Activated T-helper 17 cell treated with anti-CD3 and anti-CD28 coated beads, Interleukin-2, amount 50 U/mL, for 72 hours (primary cell): ENCODE measurements at regions not wholly inside any gene's neighbourhood (a gene's known extent, or its start where the extent isn't known, plus 50 kb on each side); places are given as distances from the start of the nearest gene placed in this dataset.

Experiments
- ATAC-seq: fragments of 150-1000 bp; cut with Tn5 transposase; replicated peaks from 2 replicates; pipeline ENCODE4 v1.10.0; 2021; ENCODE audit warnings: mild to moderate bottlenecking, moderate library complexity
- H3K27ac Mint-ChIP-seq: one replicate; pipeline ENCODE4 v1.8.0; 2022; ENCODE audit warnings: mixed read lengths
- H3K27me3 Mint-ChIP-seq: one replicate; pipeline ENCODE4 v1.8.0; 2022; ENCODE audit warnings: mixed read lengths
- H3K36me3 Mint-ChIP-seq: one replicate; pipeline ENCODE4 v1.8.0; 2022; ENCODE audit warnings: low read depth, mild to moderate bottlenecking, mixed read lengths
- H3K4me1 Mint-ChIP-seq: one replicate; pipeline ENCODE4 v1.8.0; 2022; ENCODE audit warnings: mixed read lengths
- H3K4me3 Mint-ChIP-seq: one replicate; pipeline ENCODE4 v1.8.0; 2022; ENCODE audit warnings: mild to moderate bottlenecking, mixed read lengths
- H3K9me3 Mint-ChIP-seq: one replicate; pipeline ENCODE4 v1.8.0; 2022; ENCODE audit warnings: mixed read lengths

- no peak overlapping the region for H3K27ac Mint-ChIP-seq
- no peaks in the 10 kb centered on the region for H3K9me3 Mint-ChIP-seq
- no peaks in the 10 kb centered on the region for H3K27me3 Mint-ChIP-seq
- H3K36me3 Mint-ChIP-seq = no peaks in the 10 kb centered on the region
- ATAC-seq = no peak
- H3K4me1 Mint-ChIP-seq = no peaks in the 10 kb centered on the region
- H3K4me3 Mint-ChIP-seq = no peak overlapping the region
These were observed 141.1 kb upstream of the IRF2BP2 start for GRCh38 chr1:234750922-234751627.

DNA sequence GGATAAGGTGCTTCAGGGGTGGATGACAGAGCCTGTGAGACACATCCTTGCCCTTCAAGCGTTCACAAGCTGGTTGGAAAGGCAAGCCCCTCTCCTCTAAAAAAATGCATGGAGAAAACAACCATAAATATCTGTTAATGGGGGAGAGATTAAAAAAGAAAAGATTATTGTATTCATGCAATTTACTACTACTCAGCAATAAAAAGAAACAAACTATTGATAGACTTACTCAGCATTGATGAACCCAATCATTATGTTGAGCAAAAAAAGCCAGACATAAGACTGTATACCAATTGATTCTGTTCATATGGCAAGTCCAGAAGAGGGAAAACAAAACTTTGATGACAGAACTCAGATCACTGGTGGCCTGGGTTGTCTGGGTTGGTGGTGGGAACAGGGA, 138.7 kb upstream of the IRF2BP2 start:
- Mint-ChIP-seq H3K27me3 (no peaks in the 10 kb centered on the region), H3K4me3 (no peak overlapping the region), H3K4me1 (no peaks in the 10 kb centered on the region), H3K36me3 (no peaks in the 10 kb centered on the region), H3K9me3 (no peaks in the 10 kb centered on the region), H3K27ac (no peak overlapping the region)
- ATAC-seq = no peak

GRCh38 chr1:234748066-234748465, 138.1 kb upstream of the IRF2BP2 start:
- no peak for ATAC-seq
- Mint-ChIP-seq H3K4me3 (no peak overlapping the region), H3K27ac (no peak overlapping the region), H3K27me3 (no peaks in the 10 kb centered on the region), H3K4me1 (no peaks in the 10 kb centered on the region), H3K36me3 (no peaks in the 10 kb centered on the region), H3K9me3 (no peaks in the 10 kb centered on the region)

DNA sequence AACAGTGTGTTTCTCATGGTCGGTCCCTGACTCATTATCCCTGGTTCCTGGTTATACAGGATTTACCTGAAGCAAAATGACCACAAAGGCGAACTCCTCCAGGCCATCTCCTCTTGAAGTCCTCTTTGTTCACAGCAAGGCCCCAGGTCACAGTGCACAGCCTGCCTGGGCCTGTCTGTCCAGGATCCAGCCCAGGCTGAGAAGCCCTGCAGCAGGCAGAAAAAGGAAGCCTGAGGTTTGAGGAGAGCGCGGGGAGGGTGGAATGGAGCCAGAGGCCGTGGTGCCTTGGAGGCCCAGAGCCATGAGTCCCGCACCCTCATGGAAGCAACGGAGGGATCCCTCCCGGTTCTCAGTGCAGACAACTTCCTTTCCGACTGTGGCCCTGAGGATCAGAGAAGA, 136.8 kb upstream of the IRF2BP2 start:
- no peak overlapping the region for H3K4me3 Mint-ChIP-seq
- no peaks in the 10 kb centered on the region for H3K36me3 Mint-ChIP-seq
- no peaks in the 10 kb centered on the region for H3K4me1 Mint-ChIP-seq

GRCh38 chr1:234745844-234746797, 136.1 kb upstream of the IRF2BP2 start:
- no peak overlapping the region for H3K27ac Mint-ChIP-seq
- no peak for ATAC-seq
- no peaks in the 10 kb centered on the region for H3K9me3 Mint-ChIP-seq
- H3K27me3 Mint-ChIP-seq = no peaks in the 10 kb centered on the region
- H3K4me1 Mint-ChIP-seq = no peaks in the 10 kb centered on the region
- H3K4me3 Mint-ChIP-seq = no peak overlapping the region
- H3K36me3 Mint-ChIP-seq = no peaks in the 10 kb centered on the region

More for the DNA sequence above, 136.8 kb upstream of the IRF2BP2 start:
- Mint-ChIP-seq H3K27ac (no peak overlapping the region), H3K9me3 (no peaks in the 10 kb centered on the region), H3K27me3 (no peaks in the 10 kb centered on the region)
- no peak for ATAC-seq

GRCh38 chr1:234745276-234745675, 135.3 kb upstream of the IRF2BP2 start:
- no peak overlapping the region for H3K4me3 Mint-ChIP-seq
- no peak overlapping the region for H3K27ac Mint-ChIP-seq
- ATAC-seq = no peak
- H3K27me3 Mint-ChIP-seq = no peaks in the 10 kb centered on the region
- H3K4me1 Mint-ChIP-seq = no peaks in the 10 kb centered on the region
- H3K9me3 Mint-ChIP-seq = no peaks in the 10 kb centered on the region
- H3K36me3 Mint-ChIP-seq = no peaks in the 10 kb centered on the region

- Mint-ChIP-seq H3K36me3 (no peaks in the 10 kb centered on the region), H3K9me3 (no peaks in the 10 kb centered on the region), H3K27me3 (no peaks in the 10 kb centered on the region), H3K4me1 (no peaks in the 10 kb centered on the region), H3K4me3 (no peak overlapping the region), H3K27ac (no peak overlapping the region)
- no peak for ATAC-seq
These were observed 134.0 kb upstream of the IRF2BP2 start for GRCh38 chr1:234743791-234744611.

DNA sequence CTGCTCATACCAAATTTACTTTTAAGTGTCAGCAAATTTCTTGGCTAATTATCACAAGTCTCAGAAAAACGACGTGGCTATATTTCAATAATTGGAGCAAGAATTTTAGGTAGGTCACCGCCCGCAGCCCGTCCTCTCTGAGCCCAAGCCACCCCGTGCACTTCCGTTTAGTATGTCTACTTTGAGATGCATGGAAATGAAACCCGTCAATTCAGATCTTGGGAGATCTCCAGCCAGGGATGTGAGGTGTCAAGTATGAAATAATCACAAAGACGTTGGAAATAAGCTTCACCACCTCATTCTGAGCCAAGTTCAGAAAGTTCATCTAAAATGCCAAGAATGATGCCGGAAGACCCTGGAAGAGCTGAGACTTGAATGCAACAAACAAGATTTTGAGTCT, 132.6 kb upstream of the IRF2BP2 start:
- Mint-ChIP-seq H3K27me3 (no peaks in the 10 kb centered on the region), H3K4me3 (no peak overlapping the region), H3K9me3 (no peaks in the 10 kb centered on the region), H3K4me1 (no peaks in the 10 kb centered on the region), H3K27ac (no peak overlapping the region), H3K36me3 (no peaks in the 10 kb centered on the region)
- ATAC-seq = no peak

- no peak for ATAC-seq
- no peaks in the 10 kb centered on the region for H3K27me3 Mint-ChIP-seq
- H3K27ac Mint-ChIP-seq = no peak overlapping the region
- no peaks in the 10 kb centered on the region for H3K4me1 Mint-ChIP-seq
- no peak overlapping the region for H3K4me3 Mint-ChIP-seq
- no peaks in the 10 kb centered on the region for H3K36me3 Mint-ChIP-seq
- no peaks in the 10 kb centered on the region for H3K9me3 Mint-ChIP-seq
These were observed 128.0 kb upstream of the IRF2BP2 start for GRCh38 chr1:234737967-234738314.

GRCh38 chr1:234735916-234736315, 125.9 kb upstream of the IRF2BP2 start:
- Mint-ChIP-seq H3K4me1 (peaks cover 20% of the 10 kb centered on the region), H3K9me3 (no peaks in the 10 kb centered on the region), H3K36me3 (no peaks in the 10 kb centered on the region), H3K27me3 (no peaks in the 10 kb centered on the region), H3K27ac (peak overlapping the region; percentile 16), H3K4me3 (no peak overlapping the region)
- ATAC-seq = no peak

DNA sequence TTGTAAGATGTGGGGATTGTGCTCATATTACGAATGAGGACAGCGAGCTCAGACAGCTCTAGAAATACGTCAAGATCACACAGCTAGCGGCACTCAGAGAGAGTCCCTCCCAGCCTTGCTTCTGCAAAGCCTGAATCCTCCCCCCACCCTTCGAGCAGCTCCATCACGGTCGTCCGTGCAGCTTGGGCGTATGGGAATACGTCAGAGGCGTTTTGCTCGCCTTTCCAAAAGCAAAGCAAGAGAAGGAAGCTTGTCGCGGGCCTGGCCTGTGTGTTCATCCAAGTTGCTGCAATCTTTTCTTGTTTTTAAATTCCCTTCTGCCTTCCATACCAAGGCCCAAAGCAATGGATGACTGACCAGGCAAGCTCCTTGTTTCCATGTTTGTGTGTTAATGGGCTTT, 125.5 kb upstream of the IRF2BP2 start:
- H3K27ac Mint-ChIP-seq = peak overlapping the region; percentile 16
- no peaks in the 10 kb centered on the region for H3K9me3 Mint-ChIP-seq
- peaks cover 24% of the 10 kb centered on the region for H3K4me1 Mint-ChIP-seq
- no peak overlapping the region for H3K4me3 Mint-ChIP-seq
- ATAC-seq = no peak
- no peaks in the 10 kb centered on the region for H3K27me3 Mint-ChIP-seq
- H3K36me3 Mint-ChIP-seq = no peaks in the 10 kb centered on the region

DNA sequence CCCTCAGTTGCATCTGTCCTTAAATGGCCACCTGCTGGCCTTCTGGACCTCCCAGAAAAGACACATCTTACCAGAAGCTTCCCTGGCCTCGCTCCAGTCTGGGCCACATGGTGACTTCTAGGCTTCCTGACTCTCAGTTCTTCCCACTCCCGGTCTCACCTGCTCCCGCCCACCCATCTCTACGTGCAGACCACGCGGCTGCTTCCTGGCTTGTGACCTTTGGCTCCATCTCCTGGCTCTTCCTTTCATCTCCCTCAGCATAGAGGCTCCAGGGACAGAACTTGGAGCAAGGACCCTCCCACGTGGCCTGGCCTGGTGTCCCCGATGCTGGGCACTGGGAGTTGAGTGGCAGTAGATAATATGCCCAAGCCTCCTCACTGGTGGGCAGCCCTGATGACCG, 124.9 kb upstream of the IRF2BP2 start:
- H3K27me3 Mint-ChIP-seq = no peaks in the 10 kb centered on the region
- no peak overlapping the region for H3K4me3 Mint-ChIP-seq
- peak overlapping the region; percentile 16 for H3K27ac Mint-ChIP-seq
- H3K4me1 Mint-ChIP-seq = peaks cover 30% of the 10 kb centered on the region
- H3K36me3 Mint-ChIP-seq = no peaks in the 10 kb centered on the region
- H3K9me3 Mint-ChIP-seq = no peaks in the 10 kb centered on the region
- ATAC-seq = no peak

GRCh38 chr1:234734412-234734835, 124.4 kb upstream of the IRF2BP2 start:
- no peak overlapping the region for H3K4me3 Mint-ChIP-seq
- no peaks in the 10 kb centered on the region for H3K27me3 Mint-ChIP-seq
- no peaks in the 10 kb centered on the region for H3K36me3 Mint-ChIP-seq
- H3K27ac Mint-ChIP-seq = peak overlapping the region; percentile 63
- ATAC-seq = no peak
- H3K4me1 Mint-ChIP-seq = peaks cover 33% of the 10 kb centered on the region
- no peaks in the 10 kb centered on the region for H3K9me3 Mint-ChIP-seq

DNA sequence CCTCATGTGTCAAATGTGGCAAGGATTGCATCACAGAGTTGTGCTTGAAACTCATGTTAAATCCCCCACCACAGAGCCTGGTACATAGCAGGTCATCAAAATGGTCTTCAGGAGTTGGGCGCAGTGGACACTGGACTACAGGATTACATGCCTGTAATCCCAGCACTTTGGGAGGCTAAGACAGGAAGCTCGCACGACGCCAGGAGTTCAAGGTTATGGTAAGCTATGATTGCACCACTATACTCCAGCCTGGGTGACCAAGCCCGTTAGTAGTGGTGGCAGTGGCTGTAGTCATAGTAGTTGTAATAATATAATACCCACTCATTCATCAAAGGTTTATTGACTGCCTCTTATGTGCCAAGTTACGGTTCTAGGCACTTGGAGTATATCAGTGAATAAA, 123.4 kb upstream of the IRF2BP2 start:
- no peak for ATAC-seq
- Mint-ChIP-seq H3K27ac (no peak overlapping the region), H3K4me3 (no peak overlapping the region), H3K9me3 (no peaks in the 10 kb centered on the region), H3K36me3 (no peaks in the 10 kb centered on the region), H3K4me1 (peaks cover 33% of the 10 kb centered on the region), H3K27me3 (no peaks in the 10 kb centered on the region)
